Fibroblast of lung (primary cell): ENCODE measurements at regions not wholly inside any gene's neighbourhood (a gene's known extent, or its start where the extent isn't known, plus 50 kb on each side); places are given as distances from the start of the nearest gene placed in this dataset.

Experiments
- DNase-seq, 2 donors: peaks; one replicate each; pipeline versions ENCODE4 v3.0.0 to v3.0.0-alpha.2; 2010; ENCODE audit warnings: low read depth in 2 of 2
- H2AFZ ChIP-seq: 2 replicates; pipeline ENCODE4 v1.5.1; 2012; ENCODE audit warnings: low read length, control low read depth, inconsistent platforms
- H3K27ac ChIP-seq: 2 replicates; pipeline ENCODE4 v1.5.1; 2011; ENCODE audit warnings: low read length, control low read depth; ENCODE audit not compliant: insufficient read depth
- H3K27me3 ChIP-seq: 2 replicates; pipeline ENCODE4 v1.5.1; 2011; ENCODE audit warnings: mild to moderate bottlenecking, low read length; ENCODE audit not compliant: control insufficient read depth, insufficient read depth
- H3K36me3 ChIP-seq: 2 replicates; pipeline ENCODE4 v1.5.1; 2011; ENCODE audit warnings: low read length; ENCODE audit not compliant: control insufficient read depth, insufficient read depth
- H3K4me1 ChIP-seq: 2 replicates; pipeline ENCODE4 v1.5.1; 2011; ENCODE audit warnings: low read length; ENCODE audit not compliant: control insufficient read depth, insufficient read depth; ENCODE audit errors: extremely low read depth
- H3K4me2 ChIP-seq: 2 replicates; pipeline ENCODE4 v1.5.1; 2011; ENCODE audit warnings: low read length, control low read depth; ENCODE audit not compliant: insufficient read depth; ENCODE audit errors: extremely low read depth
- H3K4me3 ChIP-seq, 4 experiments: fragments of 200-600 bp in 1 of 4; sonication (generic) in 1 of 4; replicated peaks in 1 of 4; 2 replicates each; pipeline ENCODE4 v1.5.1; 2011 to 2016; ENCODE audit warnings: low read length in 4 of 4, low read depth in 3 of 4, mild to moderate bottlenecking in 3 of 4, control low read depth in 2 of 4, inconsistent platforms in 1 of 4, mixed read lengths in 1 of 4; ENCODE audit not compliant: insufficient read depth in 1 of 4; ENCODE audit errors: control extremely low read depth in 1 of 4
- H3K79me2 ChIP-seq: 2 replicates; pipeline ENCODE4 v1.5.1; 2012; ENCODE audit warnings: mild to moderate bottlenecking, low read length, inconsistent platforms; ENCODE audit not compliant: control insufficient read depth, insufficient read depth
- H3K9ac ChIP-seq: 2 replicates; pipeline ENCODE4 v1.5.1; 2011; ENCODE audit warnings: mild to moderate bottlenecking, low read length, control low read depth; ENCODE audit not compliant: insufficient read depth
- H3K9me3 ChIP-seq: 2 replicates; pipeline ENCODE4 v1.5.1; 2012; ENCODE audit warnings: low read depth, low read length; ENCODE audit not compliant: control insufficient read depth, insufficient read depth
- H4K20me1 ChIP-seq: 2 replicates; pipeline ENCODE4 v1.5.1; 2011; ENCODE audit warnings: low read length; ENCODE audit not compliant: control insufficient read depth, insufficient read depth; ENCODE audit errors: extremely low read depth
- CTCF ChIP-seq, 2 donors: IDR thresholded peaks in 1 of 2; conservative IDR thresholded peaks in 1 of 2; 1 replicate in 1 of 2; 2 replicates in 1 of 2; pipeline ENCODE4 v1.5.1; 2011 to 2012; ENCODE audit warnings: low read length in 2 of 2, control low read depth in 1 of 2, inconsistent platforms in 1 of 2, low read depth in 1 of 2, mild to moderate bottlenecking in 1 of 2
- EZH2 ChIP-seq: IDR thresholded peaks from 2 replicates; pipeline ENCODE4 v1.5.1; 2012; ENCODE audit warnings: low read length, control low read depth, mild to moderate bottlenecking; ENCODE audit errors: missing control alignments

GRCh38 chr16:17543073-17543472, 72.3 kb upstream of the XYLT1 start:
- Histone ChIP-seq H3K27me3 (no peaks in the 10 kb centered on the region), H3K4me3 (no peak overlapping the region), H3K4me1 (no peaks in the 10 kb centered on the region), H3K27ac (no peak overlapping the region), H2AFZ (no peak overlapping the region), H3K79me2 (no peaks in the 10 kb centered on the region), H3K36me3 (no peaks in the 10 kb centered on the region), H3K9me3 (no peaks in the 10 kb centered on the region), H4K20me1 (no peaks in the 10 kb centered on the region), H3K9ac (no peak overlapping the region), H3K4me2 (no peak overlapping the region)
- TF ChIP-seq EZH2 (no peak), CTCF (conservative IDR thresholded peaks at IDR 0.05 in 1 of 2, IDR thresholded peaks at IDR 0.05 in 1 of 2; ENCODE audit: low read depth in 1 of 2, low read length in 2 of 2) (no peak)
- DNase-seq = no peak

- H4K20me1 ChIP-seq = no peaks in the 10 kb centered on the region
- TF ChIP-seq CTCF (conservative IDR thresholded peaks at IDR 0.05 in 1 of 2, IDR thresholded peaks at IDR 0.05 in 1 of 2; ENCODE audit: low read depth in 1 of 2, low read length in 2 of 2) (no peak), EZH2 (no peak)
- no peak overlapping the region for H3K4me3 ChIP-seq
- H3K9ac ChIP-seq = no peak overlapping the region
- no peak overlapping the region for H3K27ac ChIP-seq
- H3K9me3 ChIP-seq = no peaks in the 10 kb centered on the region
- DNase-seq = no peak
- peaks cover 3% of the 10 kb centered on the region for H3K27me3 ChIP-seq
- no peaks in the 10 kb centered on the region for H3K36me3 ChIP-seq
- no peaks in the 10 kb centered on the region for H3K79me2 ChIP-seq
- H3K4me2 ChIP-seq = no peak overlapping the region
- no peaks in the 10 kb centered on the region for H3K4me1 ChIP-seq
- no peak overlapping the region for H2AFZ ChIP-seq
Observed at GRCh38 chr16:17541324-17541723, 70.6 kb upstream of the XYLT1 start.

GRCh38 chr16:17538927-17539326, 68.2 kb upstream of the XYLT1 start:
- Histone ChIP-seq H2AFZ (no peak overlapping the region), H3K4me3 (no peak overlapping the region), H3K79me2 (no peaks in the 10 kb centered on the region), H4K20me1 (no peaks in the 10 kb centered on the region), H3K9me3 (no peaks in the 10 kb centered on the region), H3K4me1 (no peaks in the 10 kb centered on the region), H3K4me2 (no peak overlapping the region), H3K9ac (no peak overlapping the region), H3K27me3 (peaks cover 3% of the 10 kb centered on the region), H3K27ac (no peak overlapping the region), H3K36me3 (no peaks in the 10 kb centered on the region)
- DNase-seq = peak; percentile 9 to 77
- no peak for TF ChIP-seq CTCF (conservative IDR thresholded peaks at IDR 0.05 in 1 of 2, IDR thresholded peaks at IDR 0.05 in 1 of 2; ENCODE audit: low read depth in 1 of 2, low read length in 2 of 2)
